IMR-90 (cell line): ENCODE measurements at regions not wholly inside any gene's neighbourhood (a gene's known extent, or its start where the extent isn't known, plus 50 kb on each side); places are given as distances from the start of the nearest gene placed in this dataset.

Experiments used
- ATAC-seq: fragments of 200-7000 bp; cut with Tn5 transposase; 2 replicates; pipeline ENCODE4 v1.9.1; 2020; ENCODE audit warnings: low read depth, mild to moderate bottlenecking, moderate library complexity
- BruUV-seq: library from RNA; stranded (reverse); fragments of 400-500 nt; replicated peaks from 2 replicates; lab custom pipeline; 2021; lab: Mats Ljungman, UMichigan
- CTCF ChIA-PET: fragments of 300-600 bp; formaldehyde crosslinking; extraction: SDS; loops from one replicate; lab custom pipeline; 2021; ENCODE audit warnings: antibody characterized with exemption; lab: Yijun Ruan, JAX
- POLR2A ChIA-PET: fragments of 300-600 bp; sonication (Branson Sonifier 250); formaldehyde crosslinking; loops from one replicate; lab custom pipeline; 2022; ENCODE audit warnings: antibody characterized with exemption; ENCODE audit not compliant: unreplicated experiment; lab: Charles Lee
- DNase-seq: peaks from one replicate; pipeline ENCODE4 v3.0.0; 2013
- H2AFZ ChIP-seq: replicated peaks from 2 replicates; pipeline ENCODE3; 2013; ENCODE audit warnings: low read length, mild to moderate bottlenecking; ENCODE audit not compliant: poor library complexity
- H2AK5ac ChIP-seq: 2 replicates; pipeline ENCODE4 v1.6.1; 2013; ENCODE audit warnings: low read depth, low read length, inconsistent platforms
- H2AK9ac ChIP-seq: replicated peaks from 2 replicates; pipeline ENCODE3; 2013; ENCODE audit warnings: mild to moderate bottlenecking, low read depth, low read length, moderate library complexity; ENCODE audit not compliant: poor library complexity
- H2BK120ac ChIP-seq: 2 replicates; pipeline ENCODE4 v1.6.1; 2013; ENCODE audit warnings: low read depth, low read length, inconsistent platforms
- H2BK15ac ChIP-seq: 3 replicates; pipeline ENCODE4 v1.6.1; 2013; ENCODE audit warnings: low read depth, low read length, inconsistent platforms
- H2BK20ac ChIP-seq: 2 replicates; pipeline ENCODE4 v1.6.1; 2013; ENCODE audit warnings: low read depth, mild to moderate bottlenecking, inconsistent platforms, low read length, moderate library complexity
- H2BK5ac ChIP-seq: 2 replicates; pipeline ENCODE4 v1.6.1; 2013; ENCODE audit warnings: mild to moderate bottlenecking, low read depth, low read length, inconsistent platforms; ENCODE audit not compliant: poor library complexity, severe bottlenecking
- H3K14ac ChIP-seq: replicated peaks from 2 replicates; pipeline ENCODE4 v1.6.1; 2013; ENCODE audit warnings: low read depth, low read length, inconsistent platforms
- H3K18ac ChIP-seq: 2 replicates; pipeline ENCODE4 v1.6.1; 2013; ENCODE audit warnings: low read depth, low read length, control low read depth
- H3K23ac ChIP-seq: 2 replicates; pipeline ENCODE4 v1.6.1; 2013; ENCODE audit warnings: low read depth, low read length, inconsistent platforms
- H3K27ac ChIP-seq: 2 replicates; pipeline ENCODE4 v1.5.1; 2013; ENCODE audit warnings: mild to moderate bottlenecking, control low read depth, low read length; ENCODE audit not compliant: insufficient read depth
- H3K27me3 ChIP-seq: 2 replicates; pipeline ENCODE4 v1.6.1; 2013; ENCODE audit warnings: low read length; ENCODE audit not compliant: control insufficient read depth, insufficient read depth
- H3K36me3 ChIP-seq: 2 replicates; pipeline ENCODE4 v1.6.1; 2013; ENCODE audit warnings: low read length, mixed read lengths; ENCODE audit not compliant: control insufficient read depth, insufficient read depth
- H3K4ac ChIP-seq: 2 replicates; pipeline ENCODE4 v1.6.1; 2013; ENCODE audit warnings: low read depth, low read length, inconsistent platforms
- H3K4me1 ChIP-seq: 2 replicates; pipeline ENCODE4 v1.6.1; 2013; ENCODE audit warnings: low read length, mixed read lengths; ENCODE audit not compliant: control insufficient read depth, insufficient read depth
- H3K4me2 ChIP-seq: 2 replicates; pipeline ENCODE4 v1.6.1; 2013; ENCODE audit warnings: low read depth, mild to moderate bottlenecking, control low read depth, low read length, moderate library complexity
- H3K4me3 ChIP-seq: 2 replicates; pipeline ENCODE4 v1.5.1; 2013; ENCODE audit warnings: low read depth, mild to moderate bottlenecking, control low read depth, low read length, moderate library complexity; ENCODE audit not compliant: insufficient read depth
- H3K56ac ChIP-seq: 2 replicates; pipeline ENCODE4 v1.6.1; 2013; ENCODE audit warnings: low read length, inconsistent platforms; ENCODE audit not compliant: insufficient read depth; ENCODE audit errors: extremely low read depth
- H3K79me1 ChIP-seq, 2 experiments: 2 replicates each; pipeline ENCODE4 v1.6.1; 2013; ENCODE audit warnings: low read length in 2 of 2, inconsistent platforms in 1 of 2, low read depth in 1 of 2
- H3K9ac ChIP-seq: 2 replicates; pipeline ENCODE4 v1.6.1; 2013; ENCODE audit warnings: low read depth, low read length, control low read depth
- H3K9me1 ChIP-seq: 2 replicates; pipeline ENCODE4 v1.6.1; 2013; ENCODE audit warnings: low read length, inconsistent platforms; ENCODE audit not compliant: insufficient read depth
- H3K9me3 ChIP-seq: 2 replicates; pipeline ENCODE4 v1.6.1; 2013; ENCODE audit warnings: low read length; ENCODE audit not compliant: control insufficient read depth, insufficient read depth
- H4K20me1 ChIP-seq: 2 replicates; pipeline ENCODE4 v1.6.1; 2013; ENCODE audit warnings: low read length, inconsistent platforms; ENCODE audit not compliant: insufficient read depth
- H4K5ac ChIP-seq: 2 replicates; pipeline ENCODE4 v1.6.1; 2013; ENCODE audit warnings: mild to moderate bottlenecking, low read depth, low read length, control low read depth
- H4K8ac ChIP-seq, 2 experiments: 2 replicates each; pipeline ENCODE4 v1.6.1; 2013; ENCODE audit warnings: low read depth in 2 of 2, low read length in 2 of 2, control low read depth in 1 of 2, inconsistent platforms in 1 of 2
- H4K91ac ChIP-seq: 2 replicates; pipeline ENCODE4 v1.6.1; 2013; ENCODE audit warnings: low read depth, low read length, inconsistent platforms; ENCODE audit not compliant: insufficient read depth
- CHD1 ChIP-seq: IDR thresholded peaks from 2 replicates; pipeline ENCODE4 v1.6.1; 2012; ENCODE audit warnings: low read depth, low read length, improper control_type of control experiment
- USF2 ChIP-seq: fragments of 150-350 bp; IDR thresholded peaks from 2 replicates; pipeline ENCODE4 v1.6.1; 2017; ENCODE audit warnings: mild to moderate bottlenecking, antibody characterized with exemption, low read length, low read depth
- WGBS, 2 experiments: methylation state at CpG; one replicate each; pipeline versions ENCODE4 v1.1.5 to v1.1.7; 2013; ENCODE audit warnings: missing lambda C conversion rate in 2 of 2; ENCODE audit not compliant: insufficient read length in 1 of 2; ENCODE audit errors: extremely low coverage in 2 of 2; 5-methylcytosine and 5-hydroxymethylcytosine counted together
- dilution Hi-C: fragments of 300-500 bp; cut with HindIII; formaldehyde crosslinking; loops from one replicate; pipeline ENCODE4 v1.14.3; 2018; ENCODE audit warnings: low sequenced_read_pairs; ENCODE audit not compliant: unreplicated experiment
- in situ Hi-C: fragments of 300-500 bp; cut with MboI; formaldehyde crosslinking; loops from 3 replicates; pipeline ENCODE4 v1.14.3; 2019; ENCODE audit warnings: low sequenced_read_pairs, inconsistent platforms, mixed read lengths
- intact Hi-C: fragments of 100-400 bp; cut with micrococcal nuclease; formaldehyde crosslinking; loops from 2 replicates; pipeline ENCODE4 v1.10.0; 2022

DNA sequence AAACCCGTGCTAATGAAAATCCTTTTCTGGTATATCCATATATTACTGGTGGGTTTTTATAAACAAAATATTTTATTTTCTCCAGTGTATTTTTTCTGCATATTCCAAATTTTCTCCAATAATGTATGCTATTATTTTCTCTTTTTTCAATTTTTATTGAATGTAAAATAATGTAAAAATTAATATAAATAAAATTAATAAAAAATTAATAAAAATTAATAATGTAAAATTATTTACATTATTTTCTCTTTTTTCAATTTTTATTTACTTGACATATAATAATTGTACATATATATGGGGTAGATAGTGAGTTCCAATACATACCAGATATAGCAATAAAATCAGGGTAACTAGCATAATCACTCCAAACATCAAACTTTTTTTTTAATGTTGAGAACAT, 56.4 kb downstream of the OXSM start:
- Histone ChIP-seq H3K36me3 (no peaks in the 10 kb centered on the region), H3K27me3 (no peaks in the 10 kb centered on the region), H3K4me3 (no peak overlapping the region), H2BK15ac (no peak overlapping the region), H3K79me1 (no peaks in the 10 kb centered on the region), H2AK9ac (no peak overlapping the region), H2BK120ac (no peak overlapping the region), H3K56ac (no peak overlapping the region), H4K91ac (no peak overlapping the region), H4K8ac (no peak overlapping the region), H4K5ac (no peak overlapping the region), H3K9me1 (no peaks in the 10 kb centered on the region), H2AFZ (no peak overlapping the region), H4K20me1 (no peaks in the 10 kb centered on the region), H3K4ac (no peak overlapping the region), H3K9ac (no peak overlapping the region), H2BK5ac (no peak overlapping the region), H3K14ac (no peak overlapping the region), H3K27ac (no peak overlapping the region), H3K18ac (no peak overlapping the region), H3K9me3 (no peaks in the 10 kb centered on the region), H3K4me1 (peaks cover 3% of the 10 kb centered on the region), H3K4me2 (no peak overlapping the region), H3K23ac (no peak overlapping the region), H2AK5ac (no peak overlapping the region), H2BK20ac (no peak overlapping the region)
- no TSS peak for BruUV-seq
- no peak for ATAC-seq
- DNase-seq, result no peak
- no peak for TF ChIP-seq CHD1
- no peak for TF ChIP-seq USF2
- intact Hi-C loops, result loop anchor here (10.0 kb wide), 1 partner anchor 1429 kb away; no protein-coding TSS in a partner anchor
- ChIA-PET POLR2A (interaction anchor here (0.9 kb wide), 1 partner anchor 9 kb away, joined by 5 read pairs; no protein-coding TSS in a partner anchor), CTCF (interaction anchor here (1.1 to 1.2 kb wide), 2 partner anchors 11 to 15 kb away, joined by 3 read pairs; no protein-coding TSS in a partner anchor)
- no CpG with 5 or more reads among the region's 1 CpG for WGBS, 2 experiments
- dilution Hi-C loops, result no loop called here
- in situ Hi-C loops, result loop anchor here (10.0 kb wide), 1 partner anchor 201 kb away; no protein-coding TSS in a partner anchor
